Muscle of arm (tissue), 1 donor: ENCODE measurements at regions not wholly inside any gene's neighbourhood (a gene's known extent, or its start where the extent isn't known, plus 50 kb on each side); places are given as distances from the start of the nearest gene placed in this dataset.
"Not testable (repeated sequence)": the region's sequence is repeated elsewhere in the genome, so short reads cannot be mapped to it uniquely, and the experiment has no call there.

Experiments
- DNase-seq: peaks from one replicate; pipeline ENCODE4 v3.0.0-alpha.2; 2013

DNA sequence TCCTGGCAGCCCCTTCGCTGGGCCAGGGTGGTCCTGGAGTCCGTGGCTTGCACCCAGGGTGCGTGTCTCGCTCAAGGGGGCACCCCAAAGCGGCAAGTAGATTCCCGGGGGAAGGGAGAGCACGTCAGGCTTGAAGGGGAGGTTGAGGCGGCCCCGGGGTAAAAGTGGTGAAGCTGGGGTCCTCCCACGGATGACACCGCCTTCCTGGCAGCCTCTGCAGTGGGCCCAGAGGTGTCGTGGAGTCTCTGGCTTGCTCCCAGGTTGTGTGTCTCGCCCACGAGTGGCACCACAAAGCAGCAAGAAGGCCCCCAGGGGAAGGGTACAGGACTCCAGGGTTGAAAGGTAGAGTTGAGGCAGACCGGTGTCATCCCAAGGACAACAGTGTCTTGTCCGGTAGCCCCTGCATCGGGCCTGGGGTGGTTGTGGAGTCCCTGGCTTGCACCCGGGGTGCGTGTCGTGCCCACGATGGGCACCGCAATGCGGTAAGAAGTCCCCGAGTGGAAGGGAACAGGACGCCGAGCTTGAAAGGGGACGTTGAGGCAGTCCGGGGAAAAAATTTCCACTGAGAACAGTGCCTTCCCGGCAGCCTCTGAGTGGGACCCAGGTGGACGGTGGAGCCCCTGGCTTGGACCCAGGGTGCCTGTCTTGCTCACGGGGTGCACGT is 158.0 kb upstream of the ALG10B start:
- DNase-seq = no peak

GRCh38 chr12:38159092-38159551 is 157.5 kb upstream of the ALG10B start:
- no peak for DNase-seq

GRCh38 chr12:38159591-38160317 is 156.8 kb upstream of the ALG10B start:
- no peak for DNase-seq

GRCh38 chr12:38160318-38161122 is 156.1 kb upstream of the ALG10B start:
- no peak for DNase-seq

GRCh38 chr12:38161123-38162000 is 155.2 kb upstream of the ALG10B start:
- DNase-seq = no peak

GRCh38 chr12:38162013-38162412 is 154.6 kb upstream of the ALG10B start:
- no peak for DNase-seq

- DNase-seq = no peak
Observed at GRCh38 chr12:38162708-38163441, 153.7 kb upstream of the ALG10B start.

DNA sequence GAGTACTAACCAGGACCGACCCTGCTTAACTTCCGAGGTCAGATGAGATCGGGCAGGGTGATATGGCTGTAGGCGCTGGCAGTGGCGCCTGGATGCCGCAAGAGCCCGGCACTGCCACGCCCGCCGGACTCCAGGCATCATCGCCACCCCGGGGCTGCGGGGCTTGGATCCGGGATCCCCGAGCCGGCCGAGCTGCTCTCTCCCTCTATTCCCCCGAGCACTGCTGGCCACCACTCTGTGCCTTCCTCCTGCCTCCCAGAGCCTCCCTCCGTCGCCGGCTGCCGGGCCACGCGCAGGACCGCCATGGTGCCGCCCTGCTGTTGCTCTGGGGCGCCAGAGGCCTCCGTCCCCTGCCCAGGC is 153.2 kb upstream of the ALG10B start:
- DNase-seq = no peak

- DNase-seq = no peak
Observed at GRCh38 chr12:38166225-38166624, 150.3 kb upstream of the ALG10B start.

DNA sequence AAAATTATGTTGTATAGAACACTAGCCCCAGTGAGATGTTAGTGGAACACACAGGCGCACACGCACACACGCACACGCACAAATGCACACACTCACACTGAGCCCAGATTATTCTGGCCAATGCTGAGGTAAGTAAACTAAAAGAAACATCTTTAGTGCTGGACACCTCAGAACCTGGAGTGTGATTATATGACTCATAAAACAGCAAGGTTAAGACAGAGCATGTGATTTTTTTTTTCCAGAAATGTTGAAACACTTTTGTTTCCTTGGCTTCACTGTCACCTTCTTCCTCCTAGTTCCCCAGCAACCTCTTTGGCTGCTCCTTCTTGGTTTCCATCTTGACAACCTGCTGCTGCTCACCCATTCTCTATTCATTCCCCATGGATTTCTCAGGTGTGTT is 141.0 kb upstream of the ALG10B start:
- no peak for DNase-seq

DNA sequence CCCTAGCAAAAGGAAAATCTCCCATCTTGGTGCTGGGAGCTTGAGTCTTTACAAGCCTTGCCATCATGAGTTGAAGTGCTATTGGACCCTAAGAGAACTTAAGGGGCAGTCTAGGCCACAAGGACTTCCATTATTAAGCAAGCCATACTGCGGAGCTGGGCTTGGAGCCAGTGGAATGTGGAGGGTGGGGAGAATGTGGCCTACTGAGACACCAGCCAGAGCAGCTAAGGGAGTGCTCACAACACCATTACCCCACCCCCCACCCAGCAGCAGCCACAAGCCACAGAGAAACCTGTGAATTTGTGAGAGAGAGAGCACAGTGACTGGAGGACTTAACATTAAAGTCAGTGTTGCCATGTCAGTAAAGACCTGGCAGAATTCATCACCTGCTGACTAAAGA is 133.0 kb upstream of the ALG10B start:
- DNase-seq = not testable (repeated sequence)

DNA sequence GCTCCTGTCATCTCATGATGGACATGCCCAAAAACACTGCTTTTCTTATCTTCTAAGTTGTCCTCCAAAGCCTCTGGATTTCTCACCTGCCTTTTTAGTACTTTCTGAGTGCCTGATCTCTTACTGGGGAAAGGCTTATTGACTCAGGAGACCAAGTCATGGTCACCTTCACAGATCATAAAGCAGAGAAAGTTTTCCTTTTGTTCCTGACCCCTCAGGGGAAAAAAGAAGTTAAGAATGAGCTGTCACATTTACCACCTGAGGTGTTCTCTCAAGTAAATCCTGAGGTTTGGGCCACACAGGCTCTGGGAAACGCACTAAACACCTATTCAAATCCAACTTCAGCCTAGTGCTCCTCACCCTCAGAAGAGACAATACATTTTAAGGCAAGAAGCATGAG is 119.3 kb upstream of the ALG10B start:
- DNase-seq = not testable (repeated sequence)

GRCh38 chr12:38201461-38202276 is 114.9 kb upstream of the ALG10B start:
- DNase-seq = no peak

GRCh38 chr12:38204831-38205230 is 111.7 kb upstream of the ALG10B start:
- no peak for DNase-seq

GRCh38 chr12:38222011-38222410 is 94.6 kb upstream of the ALG10B start:
- no peak for DNase-seq

GRCh38 chr12:38238328-38238727 is 78.2 kb upstream of the ALG10B start:
- DNase-seq = not testable (repeated sequence)

- DNase-seq = no peak
Observed at GRCh38 chr12:38253778-38254177, 62.8 kb upstream of the ALG10B start.

DNA sequence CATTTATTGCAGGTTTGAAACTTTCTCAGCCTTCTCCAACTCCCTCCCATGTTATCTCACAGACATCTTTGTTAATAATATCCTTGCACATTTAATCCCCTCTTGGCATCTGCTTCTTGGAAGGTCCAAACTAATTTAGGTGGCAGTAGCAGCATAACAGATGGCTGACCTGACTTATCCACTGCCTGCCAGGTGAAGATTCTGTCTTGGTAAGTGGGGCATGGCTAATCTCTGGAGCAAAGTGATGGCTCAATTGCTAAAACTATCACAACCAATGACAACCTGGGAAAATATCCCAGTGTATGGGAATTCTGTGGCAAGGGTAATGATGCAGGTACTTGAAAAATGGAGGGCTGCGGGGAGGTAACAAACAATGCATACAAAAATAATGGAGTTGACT is 58.2 kb upstream of the ALG10B start:
- no peak for DNase-seq
